Mucosa of rectum (tissue), 2 donors: ENCODE measurements at regions not wholly inside any gene's neighbourhood (a gene's known extent, or its start where the extent isn't known, plus 50 kb on each side); places are given as distances from the start of the nearest gene placed in this dataset.

Experiments used
- H3K27ac ChIP-seq, 2 donors: one replicate each; pipeline ENCODE4 v1.7.0; 2013; ENCODE audit warnings: inconsistent platforms in 2 of 2, low read depth in 2 of 2, low read length in 2 of 2
- H3K27me3 ChIP-seq, 2 donors: one replicate each; pipeline ENCODE4 v1.7.0; 2013; ENCODE audit warnings: low read length in 2 of 2; ENCODE audit not compliant: control insufficient read depth in 2 of 2, insufficient read depth in 2 of 2
- H3K36me3 ChIP-seq, 2 donors: one replicate each; pipeline ENCODE4 v1.7.0; 2013; ENCODE audit warnings: low read length in 2 of 2; ENCODE audit not compliant: control insufficient read depth in 2 of 2, insufficient read depth in 2 of 2
- H3K4me1 ChIP-seq, 2 donors: one replicate each; pipeline ENCODE4 v1.7.0; 2013; ENCODE audit warnings: low read length in 2 of 2, mild to moderate bottlenecking in 1 of 2; ENCODE audit not compliant: control insufficient read depth in 2 of 2, insufficient read depth in 2 of 2
- H3K4me3 ChIP-seq, 2 donors: one replicate each; pipeline ENCODE4 v1.7.0; 2013; ENCODE audit warnings: low read length in 2 of 2
- H3K9ac ChIP-seq, 2 donors: one replicate each; pipeline ENCODE4 v1.7.0; 2013; ENCODE audit warnings: low read length in 2 of 2, low read depth in 1 of 2, mild to moderate bottlenecking in 1 of 2
- H3K9me3 ChIP-seq, 2 donors: one replicate each; pipeline ENCODE4 v1.7.0; 2013; ENCODE audit warnings: low read length in 2 of 2; ENCODE audit not compliant: control insufficient read depth in 2 of 2
- donor health status: healthy.
- donor health status: Normal muscosa, but diverticular disease.

DNA sequence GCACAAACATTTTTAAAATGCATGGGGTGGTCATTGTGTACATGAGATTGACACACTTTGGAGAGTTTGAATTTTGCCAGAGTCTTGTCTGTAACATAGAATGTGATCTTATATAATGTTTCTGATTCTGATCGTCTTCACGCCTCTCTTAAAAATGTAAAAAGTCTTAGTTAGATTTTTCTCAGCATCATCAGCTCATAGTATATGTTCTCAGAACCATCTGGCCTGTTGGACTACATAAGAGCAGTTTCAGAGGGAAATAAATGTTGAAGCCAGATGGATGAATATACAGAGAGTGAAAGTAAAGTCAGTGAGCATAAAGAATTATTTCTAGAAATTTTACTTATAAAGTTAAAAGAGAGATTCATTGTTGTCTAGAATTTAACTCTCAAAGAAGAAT, 789.9 kb upstream of the MIR17HG start:
- Histone ChIP-seq H3K9ac (no peak overlapping the region), H3K4me1 (no peaks in the 10 kb centered on the region), H3K4me3 (no peak overlapping the region), H3K36me3 (no peaks in the 10 kb centered on the region), H3K27me3 (no peaks in the 10 kb centered on the region), H3K9me3 (no peaks in the 10 kb centered on the region), H3K27ac (no peak overlapping the region)

DNA sequence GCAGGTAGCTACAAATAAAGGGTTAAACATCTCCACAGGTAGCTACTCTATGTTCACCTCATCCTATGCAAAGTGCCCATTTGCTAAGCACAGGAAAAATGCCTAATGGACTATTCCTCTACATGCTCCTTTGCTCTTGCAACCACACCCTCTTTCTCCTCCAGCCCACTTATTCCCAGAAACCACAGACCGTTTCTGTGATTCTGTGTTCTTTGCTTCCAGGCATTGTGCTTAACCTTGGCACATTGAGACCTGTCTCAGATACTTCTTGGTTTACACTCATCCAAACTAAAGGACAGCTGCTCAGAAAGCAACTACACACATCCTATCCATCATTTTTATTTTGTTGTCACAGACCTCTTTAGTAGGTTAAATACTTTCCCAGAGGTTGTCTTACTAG, 785.0 kb upstream of the MIR17HG start:
- no peak overlapping the region for H3K4me3 ChIP-seq
- no peak overlapping the region for H3K27ac ChIP-seq
- no peak overlapping the region for H3K9ac ChIP-seq
- H3K36me3 ChIP-seq, result no peaks in the 10 kb centered on the region
- no peaks in the 10 kb centered on the region for H3K9me3 ChIP-seq
- H3K4me1 ChIP-seq, result no peaks in the 10 kb centered on the region
- H3K27me3 ChIP-seq, result no peaks in the 10 kb centered on the region

DNA sequence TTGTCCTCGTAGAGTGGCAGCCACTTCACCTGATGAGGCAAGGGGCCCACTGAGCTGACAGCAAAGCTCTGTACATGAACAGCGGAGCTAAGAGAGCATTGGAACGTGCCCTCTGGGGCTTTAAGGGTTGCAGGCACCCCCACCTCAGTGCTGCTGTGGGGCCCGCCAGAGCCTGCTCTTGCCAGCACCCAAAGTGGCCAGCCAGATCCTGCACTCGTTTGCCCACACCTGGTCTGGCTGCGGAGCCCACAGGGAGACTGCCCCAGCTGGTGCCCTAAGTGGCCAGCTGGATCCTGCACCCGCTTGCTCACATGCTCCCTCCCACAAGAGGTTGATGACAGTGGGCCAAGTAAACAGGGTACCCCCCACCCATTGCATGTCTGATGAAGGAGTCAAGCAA, 783.4 kb upstream of the MIR17HG start:
- H3K4me3 ChIP-seq, result no peak overlapping the region
- no peak overlapping the region for H3K9ac ChIP-seq

DNA sequence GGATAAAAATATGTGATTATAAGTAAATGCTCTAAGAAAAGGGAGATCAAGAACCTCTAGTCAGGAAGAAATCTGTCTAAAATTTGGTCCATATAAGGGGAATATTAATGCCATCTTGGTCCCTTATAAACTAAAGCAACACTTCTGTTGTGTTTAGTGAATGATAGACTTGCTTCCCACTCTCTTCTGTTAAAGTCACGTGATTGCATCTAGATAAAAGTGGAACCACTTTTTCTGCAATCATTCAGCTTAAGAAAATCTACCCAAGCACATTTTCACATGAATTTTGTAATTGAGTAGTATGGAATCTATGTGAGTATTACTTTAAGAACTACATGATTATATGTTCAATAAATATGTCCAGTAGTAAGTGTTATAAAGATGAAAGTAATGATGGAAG, 782.9 kb upstream of the MIR17HG start:
- no peak overlapping the region for H3K9ac ChIP-seq
- H3K27ac ChIP-seq, result no peak overlapping the region
- no peaks in the 10 kb centered on the region for H3K36me3 ChIP-seq
- H3K4me3 ChIP-seq, result no peak overlapping the region
- H3K4me1 ChIP-seq, result no peaks in the 10 kb centered on the region
- H3K9me3 ChIP-seq, result no peaks in the 10 kb centered on the region
- no peaks in the 10 kb centered on the region for H3K27me3 ChIP-seq

More for the DNA sequence above, 783.4 kb upstream of the MIR17HG start:
- Histone ChIP-seq H3K36me3 (no peaks in the 10 kb centered on the region), H3K27ac (no peak overlapping the region), H3K27me3 (no peaks in the 10 kb centered on the region), H3K9me3 (no peaks in the 10 kb centered on the region), H3K4me1 (no peaks in the 10 kb centered on the region)

DNA sequence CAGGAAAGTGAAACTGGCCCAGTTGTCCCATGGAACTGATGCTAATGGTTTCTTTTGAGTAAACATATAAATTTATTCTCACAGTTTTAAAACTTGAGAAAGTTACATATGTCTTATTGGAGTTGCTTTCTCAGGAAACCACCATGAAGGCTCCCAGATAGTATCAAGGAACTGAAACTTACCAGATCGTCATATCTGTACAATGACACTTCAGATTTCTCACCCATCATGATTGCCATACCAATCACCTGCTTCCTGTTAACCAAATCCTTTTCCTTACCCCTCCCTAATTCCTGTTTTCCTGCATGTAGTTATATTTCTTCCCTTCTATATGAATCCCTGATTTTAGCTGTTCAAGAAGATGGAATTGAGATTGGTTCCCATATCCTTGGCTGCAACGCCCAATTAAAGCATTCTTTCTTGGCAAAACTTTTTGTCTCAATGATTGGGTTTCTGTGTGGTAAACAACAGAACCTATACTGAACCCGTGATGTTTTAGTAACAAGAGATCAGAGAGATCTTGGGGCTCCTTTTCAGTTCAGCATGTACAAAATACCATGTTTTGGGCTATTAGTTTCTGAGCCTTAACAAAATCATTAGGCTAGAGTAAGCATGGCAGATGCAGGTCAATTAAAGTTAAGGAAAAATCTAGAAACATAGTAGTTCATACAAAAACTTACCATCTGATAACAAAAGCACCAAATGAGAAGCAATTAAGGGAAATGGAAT, 781.3 kb upstream of the MIR17HG start:
- Histone ChIP-seq H3K36me3 (no peaks in the 10 kb centered on the region), H3K27me3 (no peaks in the 10 kb centered on the region), H3K9me3 (no peaks in the 10 kb centered on the region), H3K27ac (no peak overlapping the region), H3K4me3 (no peak overlapping the region), H3K9ac (no peak overlapping the region), H3K4me1 (no peaks in the 10 kb centered on the region)

DNA sequence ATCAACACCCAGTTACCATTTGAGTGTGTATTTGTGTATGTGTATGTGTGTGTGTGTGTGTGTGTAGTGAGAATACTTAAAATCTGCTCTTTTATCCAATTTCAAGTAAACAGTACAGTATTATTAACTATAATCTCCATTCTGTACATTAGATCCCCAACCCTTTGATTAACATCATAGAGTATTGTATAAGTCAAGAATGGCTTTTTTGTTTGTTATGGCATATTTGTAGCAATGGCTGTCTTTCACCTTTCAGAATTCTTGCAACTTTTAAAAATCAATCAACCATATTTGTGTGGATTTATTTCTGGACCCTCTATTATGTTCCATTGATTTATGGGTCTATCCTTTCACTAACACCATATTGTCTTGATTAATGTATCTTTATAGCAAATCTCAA, 779.3 kb upstream of the MIR17HG start:
- Histone ChIP-seq H3K4me1 (no peaks in the 10 kb centered on the region), H3K27me3 (no peaks in the 10 kb centered on the region), H3K36me3 (no peaks in the 10 kb centered on the region), H3K9ac (no peak overlapping the region), H3K4me3 (no peak overlapping the region), H3K9me3 (no peaks in the 10 kb centered on the region), H3K27ac (no peak overlapping the region)

DNA sequence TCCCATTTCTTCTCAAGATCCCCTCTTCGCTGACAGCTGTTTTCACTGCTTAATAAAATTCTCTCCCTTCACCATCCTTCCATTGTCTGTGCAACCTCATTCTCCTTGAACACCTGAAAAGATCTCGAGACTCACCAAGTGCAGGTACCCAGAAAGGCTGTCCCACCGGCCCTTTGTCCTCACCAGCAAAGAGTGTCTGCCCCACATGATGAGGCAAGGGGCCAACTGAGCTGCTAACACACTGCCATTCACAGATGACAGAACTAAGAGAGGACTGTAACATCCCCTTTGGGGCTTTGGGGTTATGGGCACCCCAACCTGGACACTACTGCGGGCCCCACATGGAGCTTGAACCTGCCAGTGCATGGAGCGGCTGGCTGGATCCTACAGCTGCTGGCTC, 771.4 kb upstream of the MIR17HG start:
- Histone ChIP-seq H3K9ac (no peak overlapping the region), H3K27ac (no peak overlapping the region), H3K4me3 (no peak overlapping the region), H3K9me3 (no peaks in the 10 kb centered on the region), H3K4me1 (no peaks in the 10 kb centered on the region), H3K36me3 (no peaks in the 10 kb centered on the region), H3K27me3 (no peaks in the 10 kb centered on the region)

DNA sequence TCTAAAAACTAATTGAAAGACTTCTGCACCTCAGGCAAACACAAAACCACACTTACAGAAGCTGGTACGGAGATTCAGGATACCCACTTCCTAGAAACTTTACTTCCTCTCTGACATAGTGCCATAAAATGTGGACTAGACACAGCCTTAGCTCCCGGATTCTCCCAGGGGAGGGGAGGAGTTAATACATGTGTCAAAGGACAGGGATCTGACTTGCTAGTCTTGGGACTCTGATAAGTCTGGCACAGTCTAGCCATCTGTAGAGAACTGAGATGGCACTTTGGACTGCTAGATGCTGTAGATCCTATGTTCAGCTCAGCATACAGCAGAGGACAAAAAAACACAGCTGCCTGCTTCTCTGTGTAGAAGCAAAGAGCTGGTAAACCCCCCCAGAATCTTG, 769.8 kb upstream of the MIR17HG start:
- H3K36me3 ChIP-seq, result no peaks in the 10 kb centered on the region
- no peak overlapping the region for H3K4me3 ChIP-seq
- H3K9ac ChIP-seq, result no peak overlapping the region
- no peaks in the 10 kb centered on the region for H3K27me3 ChIP-seq
- H3K9me3 ChIP-seq, result no peaks in the 10 kb centered on the region
- no peaks in the 10 kb centered on the region for H3K4me1 ChIP-seq
- no peak overlapping the region for H3K27ac ChIP-seq

DNA sequence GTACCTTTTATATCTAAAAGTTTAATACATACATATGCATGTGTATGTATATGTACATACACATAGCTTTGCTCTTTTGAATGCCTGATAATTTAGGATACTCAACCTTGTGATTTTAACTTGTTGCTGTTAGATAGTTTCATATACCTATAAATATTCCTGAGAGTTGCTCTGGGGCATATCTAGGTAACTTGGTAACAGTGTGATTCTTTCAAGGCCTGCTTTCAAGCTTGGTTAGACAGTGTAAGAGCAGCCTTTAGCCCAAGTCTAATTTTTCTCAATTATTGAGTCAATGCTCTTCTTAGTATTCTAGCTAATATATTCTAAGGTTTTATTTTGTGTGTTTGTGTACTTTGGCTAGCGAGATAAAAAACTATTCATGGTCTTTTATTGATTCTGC, 762.1 kb upstream of the MIR17HG start:
- Histone ChIP-seq H3K4me3 (no peak overlapping the region), H3K36me3 (no peaks in the 10 kb centered on the region), H3K4me1 (no peaks in the 10 kb centered on the region), H3K9ac (no peak overlapping the region), H3K9me3 (no peaks in the 10 kb centered on the region), H3K27me3 (no peaks in the 10 kb centered on the region), H3K27ac (no peak overlapping the region)

DNA sequence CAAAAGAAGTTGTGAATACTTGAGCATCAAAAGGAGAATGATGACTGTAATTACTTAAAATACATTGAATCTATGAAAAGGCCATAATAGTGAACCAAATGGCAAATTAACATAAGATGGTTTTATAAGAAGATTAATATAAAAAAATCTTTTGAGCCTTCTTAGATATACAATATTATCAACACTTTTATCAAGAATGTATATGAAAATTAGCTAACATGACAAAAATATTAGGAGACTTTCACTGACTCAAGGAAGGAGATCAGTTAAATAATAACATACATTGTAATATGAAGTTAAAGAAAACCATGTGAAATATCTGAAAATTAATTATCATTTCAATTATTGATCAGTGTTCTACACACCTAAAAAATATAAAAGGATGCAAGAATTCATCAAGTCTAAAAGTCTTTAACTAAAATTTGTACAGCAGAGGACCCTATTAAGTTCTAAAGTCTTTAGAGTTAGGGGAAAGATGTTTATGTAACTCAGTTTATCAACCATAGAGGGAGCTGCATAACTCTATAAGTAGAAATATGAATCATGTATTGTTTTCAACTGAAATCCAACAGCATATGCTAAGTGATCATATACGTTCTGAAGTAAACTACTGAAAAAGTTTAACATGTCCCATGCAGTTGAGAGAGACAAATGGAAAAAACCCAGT, 756.1 kb upstream of the MIR17HG start:
- no peak overlapping the region for H3K4me3 ChIP-seq
- no peak overlapping the region for H3K9ac ChIP-seq
- no peaks in the 10 kb centered on the region for H3K4me1 ChIP-seq
- no peaks in the 10 kb centered on the region for H3K27me3 ChIP-seq
- H3K9me3 ChIP-seq, result no peaks in the 10 kb centered on the region
- H3K36me3 ChIP-seq, result no peaks in the 10 kb centered on the region
- H3K27ac ChIP-seq, result no peak overlapping the region
